Esophagus (tissue), 2 donors: ENCODE measurements at regions not wholly inside any gene's neighbourhood (a gene's known extent, or its start where the extent isn't known, plus 50 kb on each side); places are given as distances from the start of the nearest gene placed in this dataset.

Source experiments
- H3K27ac ChIP-seq, 2 donors: one replicate each; pipeline ENCODE4 v1.5.1; 2013; ENCODE audit warnings: low read depth in 2 of 2, mild to moderate bottlenecking in 2 of 2, inconsistent platforms in 1 of 2, low read length in 1 of 2, moderate library complexity in 1 of 2
- H3K27me3 ChIP-seq, 2 donors: one replicate each; pipeline ENCODE4 v1.6.1; 2013; ENCODE audit warnings: low read length in 2 of 2, control low read depth in 1 of 2, mild to moderate bottlenecking in 1 of 2; ENCODE audit not compliant: insufficient read depth in 2 of 2, control insufficient read depth in 1 of 2
- H3K36me3 ChIP-seq, 2 donors: one replicate each; pipeline ENCODE4 v1.6.1; 2013; ENCODE audit warnings: low read length in 1 of 2; ENCODE audit not compliant: control insufficient read depth in 2 of 2, insufficient read depth in 2 of 2
- H3K4me1 ChIP-seq, 2 donors: one replicate each; pipeline ENCODE4 v1.6.1; 2013; ENCODE audit warnings: low read length in 1 of 2; ENCODE audit not compliant: control insufficient read depth in 2 of 2, insufficient read depth in 2 of 2
- H3K4me3 ChIP-seq, 2 donors: one replicate each; pipeline ENCODE4 v1.5.1; 2013; ENCODE audit warnings: low read length in 2 of 2, mild to moderate bottlenecking in 2 of 2, low read depth in 1 of 2, moderate library complexity in 1 of 2
- H3K9me3 ChIP-seq, 2 donors: one replicate each; pipeline ENCODE4 v1.6.1; 2013; ENCODE audit warnings: mild to moderate bottlenecking in 2 of 2, low read depth in 1 of 2, low read length in 1 of 2, moderate library complexity in 1 of 2; ENCODE audit not compliant: control insufficient read depth in 2 of 2, insufficient read depth in 1 of 2
- WGBS, 2 donors: extraction: QIAGEN DNeasy Blood & Tissue Kit; methylation state at CpG; one replicate each; pipeline ENCODE4 v1.1.7; 2013; 5-methylcytosine and 5-hydroxymethylcytosine counted together
- donor health status: healthy with polysubstance abuse.
- donor health status: Bipolar disorder and iron deficiency.

DNA sequence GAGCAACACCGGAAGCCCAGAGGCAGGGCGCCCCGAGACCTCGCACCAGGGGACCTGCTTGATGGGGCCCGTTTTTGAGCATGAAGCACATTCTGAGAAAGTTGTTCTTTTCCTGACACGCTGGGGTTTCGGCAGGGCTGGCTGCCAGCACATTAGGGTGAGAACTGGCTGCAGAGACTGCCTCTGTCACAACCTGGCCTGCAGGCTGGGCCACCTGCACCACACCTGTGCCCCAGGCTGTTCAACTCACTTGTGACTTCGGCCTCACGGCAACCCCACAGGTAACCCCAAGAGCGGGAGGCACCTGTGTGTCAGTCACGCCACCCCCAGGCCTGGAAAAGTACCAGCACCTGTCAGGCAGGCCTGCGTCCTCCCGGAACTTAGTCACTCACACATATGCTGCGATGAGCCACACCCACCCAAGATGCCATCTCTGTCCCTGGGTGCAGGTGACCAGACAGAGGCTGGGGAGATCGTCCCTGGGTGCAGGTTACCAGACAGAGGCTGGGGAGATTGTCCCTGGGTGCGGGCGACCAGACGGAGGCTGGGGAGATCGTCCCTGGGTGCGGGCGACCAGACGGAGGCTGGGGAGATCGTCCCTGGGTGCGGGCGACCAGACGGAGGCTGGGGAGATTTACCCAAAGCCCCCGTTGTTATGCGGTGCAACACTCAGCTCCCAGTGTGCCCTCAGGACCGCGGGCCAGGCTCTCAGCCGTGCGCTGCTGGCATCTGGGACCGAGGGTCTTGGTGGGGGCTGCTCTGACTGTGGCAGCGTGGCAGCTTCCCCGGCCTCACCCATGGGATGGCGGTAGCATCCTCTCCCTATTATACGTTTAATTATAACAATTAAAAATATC lies 82.5 kb upstream of the BHLHE23 start:
- no peaks in the 10 kb centered on the region for H3K4me1 ChIP-seq
- WGBS, 2 donors: 76 to 78% methylated on average over 37 of the region's 37 CpGs
- peaks cover 0 to 2% of the 10 kb centered on the region in 2 donors for H3K27me3 ChIP-seq

DNA sequence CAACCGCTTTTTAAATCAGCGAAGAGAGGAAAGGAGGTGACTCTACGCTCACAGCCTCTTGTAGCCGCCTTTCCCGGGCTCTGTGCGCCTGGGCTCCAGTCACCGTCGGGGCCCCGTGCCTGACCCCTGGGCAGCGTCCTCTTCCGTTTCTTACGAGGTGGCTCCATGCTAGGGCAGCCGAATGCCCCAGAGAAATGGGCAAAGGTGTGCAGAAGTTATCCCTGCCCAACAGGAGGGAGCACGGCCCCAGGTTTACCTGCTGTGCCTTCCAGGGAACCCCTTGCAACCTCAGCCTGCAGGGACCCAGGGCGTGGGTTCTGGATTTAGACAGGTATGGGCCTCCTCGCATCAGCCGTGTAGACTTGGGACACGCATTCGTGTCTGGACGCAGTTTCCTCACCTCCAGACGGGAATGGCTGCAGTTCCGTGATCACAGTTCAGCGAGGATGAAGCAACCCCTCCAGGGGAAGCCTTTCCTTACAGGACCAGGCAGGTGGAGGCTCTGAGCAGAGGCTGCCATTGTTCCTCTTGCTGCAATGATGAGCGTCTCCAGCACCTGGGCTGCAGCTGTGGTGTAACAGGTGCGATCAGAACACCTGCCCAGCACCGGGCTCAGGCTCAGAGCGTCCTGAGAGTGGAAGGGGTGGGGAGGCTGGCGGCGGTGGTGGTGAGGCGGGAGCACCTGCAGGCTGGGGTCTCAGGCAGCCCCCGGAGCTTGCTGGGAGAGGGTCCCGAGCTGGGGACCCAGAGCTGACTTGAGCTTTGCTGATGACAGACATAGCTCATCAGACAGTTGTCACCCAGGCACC lies 81.3 kb upstream of the BHLHE23 start:
- no peak overlapping the region for H3K27ac ChIP-seq
- H3K9me3 ChIP-seq: no peaks in the 10 kb centered on the region
- WGBS, 2 donors: 78 to 81% methylated on average over 32 of the region's 32 CpGs
- no peaks in the 10 kb centered on the region for H3K36me3 ChIP-seq
- H3K4me1 ChIP-seq: no peaks in the 10 kb centered on the region
- no peak overlapping the region for H3K4me3 ChIP-seq
- H3K27me3 ChIP-seq: peaks cover 0 to 2% of the 10 kb centered on the region in 2 donors

More for the DNA sequence above, 82.5 kb upstream of the BHLHE23 start:
- Histone ChIP-seq H3K27ac (no peak overlapping the region), H3K9me3 (no peaks in the 10 kb centered on the region), H3K36me3 (no peaks in the 10 kb centered on the region), H3K4me3 (no peak overlapping the region)

DNA sequence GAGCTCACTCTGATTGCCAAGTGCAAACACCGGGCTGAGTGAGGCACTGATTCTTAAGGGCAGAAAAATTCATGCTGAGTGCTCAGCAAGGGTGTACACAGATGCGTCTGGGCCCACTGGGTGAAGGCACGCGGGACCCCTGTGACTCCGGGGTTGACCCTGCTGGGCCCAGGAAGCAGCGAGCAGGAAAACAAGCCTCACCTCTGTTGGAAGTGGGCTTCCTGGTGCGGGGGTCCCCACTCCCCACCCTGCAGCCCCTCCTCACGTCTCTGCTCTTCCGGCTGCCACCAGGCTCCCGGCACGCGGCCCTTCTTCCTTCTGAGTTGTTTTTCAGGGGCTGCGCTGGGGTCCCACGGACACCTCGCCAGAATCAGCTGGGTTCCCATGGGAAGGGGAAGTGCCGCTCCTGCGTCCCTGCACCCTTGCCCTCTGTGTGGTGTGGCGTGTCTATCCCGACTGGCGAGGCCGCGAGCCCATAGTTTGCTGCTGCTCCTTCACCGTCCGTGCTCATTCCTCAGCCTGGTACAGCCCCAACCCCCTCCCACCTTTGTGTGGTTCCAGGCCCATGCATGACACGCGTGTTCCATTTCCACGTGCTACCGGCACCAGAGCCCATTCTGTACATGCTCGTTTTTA lies 80.6 kb upstream of the BHLHE23 start:
- H3K27ac ChIP-seq: no peak overlapping the region
- no peaks in the 10 kb centered on the region for H3K36me3 ChIP-seq
- no peaks in the 10 kb centered on the region for H3K27me3 ChIP-seq
- 66 to 71% methylated on average over 27 to 29 of the region's 29 CpGs for WGBS, 2 donors
- no peaks in the 10 kb centered on the region for H3K4me1 ChIP-seq
- H3K4me3 ChIP-seq: no peak overlapping the region
- H3K9me3 ChIP-seq: no peaks in the 10 kb centered on the region

DNA sequence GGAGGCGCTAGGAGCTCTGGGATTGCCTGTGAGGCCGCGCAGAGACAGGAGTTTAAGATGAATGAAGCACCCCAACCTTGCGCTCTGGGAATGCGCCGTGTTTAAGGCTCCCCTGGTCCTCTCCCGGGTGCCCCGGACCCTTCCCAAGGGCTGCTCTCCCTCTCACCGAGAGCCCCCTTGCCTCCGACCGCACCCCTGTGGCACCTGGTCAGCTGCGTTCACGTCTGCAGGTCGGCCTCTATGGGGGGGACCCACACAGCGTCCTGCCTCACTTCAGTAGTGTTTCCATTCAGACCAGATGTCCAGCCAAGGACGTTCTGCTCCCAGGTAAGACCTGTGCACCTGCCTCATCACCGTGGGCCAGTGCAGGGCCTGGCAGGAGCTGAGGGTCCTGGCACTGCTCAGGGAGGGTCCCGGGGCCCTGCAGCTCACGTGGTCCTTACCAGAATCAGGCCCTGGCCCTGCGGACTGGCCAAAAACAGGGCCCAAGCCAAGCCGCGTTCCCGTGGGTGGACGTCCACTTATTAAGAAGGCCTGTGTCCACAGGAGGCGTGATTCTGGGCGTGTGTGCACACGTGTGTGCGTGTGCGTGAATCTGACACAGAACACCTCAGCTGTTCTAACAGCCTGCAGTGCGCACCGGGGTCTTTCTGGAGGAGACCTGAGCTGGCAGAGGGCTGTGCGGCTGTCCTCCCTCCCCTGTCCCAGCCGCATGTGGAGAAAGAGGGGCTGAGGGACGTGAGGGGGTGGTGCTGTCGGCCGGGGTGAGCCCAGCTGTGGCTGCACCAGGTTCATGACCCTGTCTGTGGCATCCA lies 79.9 kb upstream of the BHLHE23 start:
- H3K4me3 ChIP-seq: no peak overlapping the region
- no peaks in the 10 kb centered on the region for H3K9me3 ChIP-seq
- no peak overlapping the region for H3K27ac ChIP-seq
- no peaks in the 10 kb centered on the region for H3K36me3 ChIP-seq
- H3K27me3 ChIP-seq: peaks cover 0 to 4% of the 10 kb centered on the region in 2 donors
- H3K4me1 ChIP-seq: no peaks in the 10 kb centered on the region
- WGBS, 2 donors: 68 to 71% methylated on average over 36 of the region's 36 CpGs

DNA sequence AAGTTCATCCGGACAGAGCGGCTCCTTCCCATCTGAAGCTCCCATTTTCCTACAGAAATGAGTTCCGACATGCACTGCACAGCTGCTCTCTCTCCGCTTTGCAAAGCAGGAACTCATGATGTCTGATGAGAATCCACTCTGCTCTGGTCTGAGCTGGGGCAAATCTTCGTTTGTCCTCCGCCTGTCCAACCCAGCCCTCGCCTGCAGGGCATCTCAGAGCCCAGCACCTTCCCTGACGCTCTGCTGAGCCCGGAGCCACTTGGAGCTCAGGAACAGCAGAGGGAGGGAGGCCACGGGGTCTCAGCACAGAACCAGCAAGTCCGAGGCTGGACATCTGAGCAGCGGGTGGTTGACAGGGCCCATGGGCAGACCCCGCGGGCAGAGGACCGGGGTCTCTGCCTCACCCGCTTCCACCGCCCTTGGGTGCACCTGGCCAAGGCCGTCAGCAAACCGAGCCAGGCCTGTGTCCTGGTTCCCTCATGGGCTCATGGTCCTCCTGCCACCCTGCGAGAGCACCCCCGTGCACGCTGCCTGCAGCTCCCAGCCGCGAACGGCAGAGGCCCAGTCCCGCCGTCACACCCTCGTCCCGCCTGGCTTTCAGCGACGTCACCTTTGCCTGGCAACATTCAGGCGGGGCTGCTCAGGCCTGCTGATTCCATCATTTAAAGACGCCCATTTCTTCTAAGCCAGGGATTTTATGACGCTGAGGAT lies 78.5 kb upstream of the BHLHE23 start:
- no peak overlapping the region for H3K4me3 ChIP-seq
- no peak overlapping the region for H3K27ac ChIP-seq
- peaks cover 0 to 4% of the 10 kb centered on the region in 2 donors for H3K27me3 ChIP-seq
- WGBS, 2 donors: 57 to 60% methylated on average over 34 of the region's 34 CpGs
- no peaks in the 10 kb centered on the region for H3K4me1 ChIP-seq
- H3K36me3 ChIP-seq: no peaks in the 10 kb centered on the region
- H3K9me3 ChIP-seq: peaks cover 5 to 6% of the 10 kb centered on the region in 2 donors

DNA sequence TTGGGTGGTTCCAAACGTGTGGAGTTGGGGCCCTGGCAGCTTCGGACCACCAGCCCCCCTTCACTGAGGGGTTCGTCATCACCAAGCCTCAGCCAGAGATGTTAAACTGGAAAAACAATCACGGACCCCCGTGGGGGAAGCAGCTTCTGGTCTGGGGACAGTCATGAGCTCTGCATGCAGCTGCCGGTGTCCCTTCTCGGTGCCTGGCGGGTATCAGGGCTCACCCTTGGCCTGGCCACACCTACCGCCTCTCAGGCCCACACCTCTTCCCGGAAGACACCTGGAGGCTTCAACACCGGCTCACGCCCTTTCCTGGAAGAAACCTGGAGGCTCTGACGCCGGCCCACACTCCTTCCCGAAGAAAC lies 77.8 kb upstream of the BHLHE23 start:
- WGBS, 2 donors: 48 to 63% methylated on average over 13 to 15 of the region's 15 CpGs

DNA sequence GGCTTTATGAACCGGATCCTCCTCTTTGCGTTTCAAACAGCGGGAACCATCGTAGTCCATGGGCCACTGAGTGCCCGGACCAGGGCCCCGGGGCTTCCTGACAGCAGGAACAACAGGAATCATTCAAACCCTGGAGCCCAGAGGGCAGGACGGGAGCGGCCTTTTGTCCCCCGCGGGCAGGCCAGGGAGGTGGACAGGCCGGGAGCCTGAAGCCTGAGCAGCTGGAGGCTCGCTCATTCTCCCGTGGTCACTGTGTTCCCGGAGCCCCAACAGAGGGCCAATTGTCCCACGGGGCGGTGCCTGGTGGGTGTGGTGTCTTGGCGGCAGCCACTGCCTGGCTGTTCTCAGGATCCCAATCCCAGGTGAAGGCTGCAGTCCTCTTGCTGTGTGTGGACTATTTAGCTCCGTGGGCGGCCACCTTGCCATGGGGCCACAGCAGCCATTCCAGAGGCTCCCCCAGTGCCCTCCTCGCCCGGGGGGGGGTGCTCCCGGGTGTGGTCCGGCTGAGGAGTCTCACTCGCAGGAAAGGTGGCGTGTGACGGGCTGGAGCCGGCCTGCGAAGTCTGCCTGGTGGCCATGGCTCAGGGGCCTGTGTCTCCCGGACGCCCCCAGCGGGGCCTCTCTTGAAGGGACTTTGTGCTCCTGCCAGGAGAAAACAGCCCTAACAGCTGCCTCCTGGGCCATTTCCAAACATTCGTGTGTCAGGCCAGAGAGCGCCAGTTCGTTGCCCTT lies 77.2 kb upstream of the BHLHE23 start:
- peaks cover 5 to 8% of the 10 kb centered on the region in 2 donors for H3K9me3 ChIP-seq
- peaks cover 0 to 4% of the 10 kb centered on the region in 2 donors for H3K27me3 ChIP-seq
- WGBS, 2 donors: 70 to 73% methylated on average over 30 to 34 of the region's 34 CpGs
- no peaks in the 10 kb centered on the region for H3K4me1 ChIP-seq
- H3K4me3 ChIP-seq: no peak overlapping the region
- no peak overlapping the region for H3K27ac ChIP-seq
- H3K36me3 ChIP-seq: no peaks in the 10 kb centered on the region

More for the DNA sequence above, 77.8 kb upstream of the BHLHE23 start:
- Histone ChIP-seq H3K4me3 (no peak overlapping the region), H3K9me3 (peaks cover 5 to 6% of the 10 kb centered on the region in 2 donors), H3K4me1 (no peaks in the 10 kb centered on the region), H3K27ac (no peak overlapping the region), H3K36me3 (no peaks in the 10 kb centered on the region), H3K27me3 (peaks cover 0 to 4% of the 10 kb centered on the region in 2 donors)

DNA sequence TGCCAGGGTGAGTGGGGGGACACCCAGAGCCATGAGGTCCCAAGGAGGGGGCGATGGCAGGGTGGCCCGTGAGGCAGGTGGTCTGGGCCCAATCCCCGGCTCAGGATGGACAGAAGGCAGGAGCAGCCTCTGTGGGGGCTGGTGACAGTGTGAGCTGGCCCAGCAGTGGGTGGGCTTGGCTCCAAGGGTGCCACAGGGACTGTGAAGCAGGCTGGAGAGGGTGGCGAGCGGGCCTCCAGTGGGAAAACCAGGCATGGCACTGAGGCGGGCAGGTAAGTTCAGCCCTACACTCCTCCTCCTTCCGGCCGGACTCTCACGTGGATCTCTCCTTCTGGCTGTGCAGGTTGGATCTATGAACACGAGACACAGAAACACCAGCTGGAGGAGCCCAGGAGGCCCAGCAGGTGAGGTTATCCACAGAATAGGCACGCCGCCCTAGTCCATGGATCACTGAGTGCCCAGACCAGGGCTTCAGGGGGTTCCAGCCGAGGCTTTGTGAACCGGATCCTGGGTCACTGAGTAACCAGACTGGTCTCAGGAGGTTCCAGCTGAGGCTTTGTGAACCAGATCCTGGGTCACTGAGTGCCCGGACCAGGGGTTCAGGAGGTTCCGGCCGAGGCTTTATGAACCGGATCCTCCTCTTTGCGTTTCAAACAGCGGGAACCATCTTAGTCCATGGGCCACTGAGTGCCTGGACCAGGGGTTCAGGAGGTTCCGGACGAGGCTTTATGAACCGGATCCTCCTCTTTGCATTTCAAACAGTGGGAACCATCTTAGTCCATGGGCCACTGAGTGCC lies 76.4 kb upstream of the BHLHE23 start:
- H3K36me3 ChIP-seq: no peaks in the 10 kb centered on the region
- no peak overlapping the region for H3K4me3 ChIP-seq
- peaks cover 5 to 8% of the 10 kb centered on the region in 2 donors for H3K9me3 ChIP-seq
- H3K27me3 ChIP-seq: peaks cover 0 to 4% of the 10 kb centered on the region in 2 donors
- no peaks in the 10 kb centered on the region for H3K4me1 ChIP-seq
- WGBS, 2 donors: 84 to 87% methylated on average over 22 to 23 of the region's 23 CpGs
- H3K27ac ChIP-seq: no peak overlapping the region
